Stimulated activated CD4-positive, alpha-beta T cell treated with anti-CD3 and anti-CD28 coated beads, Interleukin-2, amount 100 ng/mL, for 4 hours (primary cell): ENCODE measurements at regions not wholly inside any gene's neighbourhood (a gene's known extent, or its start where the extent isn't known, plus 50 kb on each side); places are given as distances from the start of the nearest gene placed in this dataset.

Experiments
- DNase-seq: peaks from one replicate; pipeline ENCODE4 v3.0.0-alpha.2; 2020; ENCODE audit warnings: low read depth

DNA sequence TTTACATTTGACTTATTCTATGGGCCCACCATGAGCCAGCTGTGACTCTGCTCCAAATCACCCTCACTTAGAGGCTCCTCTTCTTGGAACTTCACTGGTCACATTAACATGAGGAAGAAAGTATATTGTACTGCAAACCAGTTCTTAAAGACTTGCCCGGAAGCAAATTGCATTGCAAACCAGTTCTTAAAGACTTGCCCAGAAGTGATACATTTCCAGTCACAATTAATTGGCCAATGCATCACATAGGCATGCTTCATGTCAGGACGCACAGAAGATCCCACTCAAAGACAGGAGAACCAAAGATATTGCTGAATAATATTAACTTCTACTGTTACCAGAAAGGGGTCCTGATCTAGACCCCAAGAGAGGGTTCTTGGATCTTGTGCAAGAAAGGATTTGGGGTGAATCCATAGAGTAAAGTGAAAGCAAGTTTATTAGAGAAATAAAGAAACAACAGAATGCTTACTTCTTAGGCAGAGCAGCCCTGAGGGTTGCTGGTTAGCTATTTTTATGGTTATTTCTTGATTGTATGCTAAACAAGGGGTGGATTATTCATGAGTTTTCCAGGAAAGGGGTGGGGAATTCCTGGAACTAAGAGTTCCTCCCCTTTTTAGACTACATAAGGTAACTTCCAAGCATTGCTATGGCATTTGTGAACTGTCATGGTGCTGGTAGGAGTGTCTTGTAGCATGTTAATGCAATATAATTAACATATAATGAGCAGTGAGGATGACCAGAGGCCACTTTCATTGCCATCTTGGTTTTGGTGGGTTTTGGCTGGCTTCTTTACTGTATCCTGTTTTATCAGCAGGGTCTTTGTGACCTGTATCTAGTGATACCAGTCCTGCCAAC, 54.6 kb upstream of the HCCS start:
- DNase-seq, result no peak

DNA sequence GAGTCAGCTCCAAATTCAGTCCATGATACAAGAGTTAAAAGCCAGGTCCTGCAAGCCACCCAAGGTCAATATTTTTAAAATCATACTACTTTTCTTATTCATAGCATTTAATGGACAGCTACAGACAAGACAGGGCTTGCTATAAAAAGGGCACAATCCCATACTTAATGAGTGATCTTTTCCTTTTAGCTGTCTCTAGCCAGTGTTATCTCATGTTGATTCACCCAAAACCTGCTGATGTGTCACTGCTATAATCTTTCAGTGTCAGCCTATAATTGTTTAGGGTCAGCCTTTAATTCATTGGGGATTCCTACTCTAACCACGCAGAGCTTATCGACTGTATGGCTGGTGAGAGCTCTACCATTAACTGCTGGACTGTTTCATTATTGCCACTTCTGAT, 51.2 kb upstream of the HCCS start:
- no peak for DNase-seq
